Osteoblast (primary cell): ENCODE measurements at regions not wholly inside any gene's neighbourhood (a gene's known extent, or its start where the extent isn't known, plus 50 kb on each side); places are given as distances from the start of the nearest gene placed in this dataset.

Experiments
- DNase-seq: peaks from one replicate; pipeline ENCODE4 v3.0.0; 2011; ENCODE audit warnings: low spot score, mixed read lengths; ENCODE audit not compliant: insufficient read length; ENCODE audit errors: missing footprints
- H2AFZ ChIP-seq: 2 replicates; pipeline ENCODE4 v1.6.0; 2011; ENCODE audit warnings: mild to moderate bottlenecking, low read length
- H3K27ac ChIP-seq: 2 replicates; pipeline ENCODE4 v1.5.1; 2011; ENCODE audit warnings: mild to moderate bottlenecking, low read depth, low read length, moderate library complexity
- H3K27me3 ChIP-seq: 2 replicates; pipeline ENCODE4 v1.6.0; 2012; ENCODE audit warnings: mild to moderate bottlenecking, control low read depth, inconsistent platforms, low read length, moderate library complexity; ENCODE audit not compliant: insufficient read depth
- H3K36me3 ChIP-seq: 2 replicates; pipeline ENCODE4 v1.5.1; 2011; ENCODE audit warnings: mild to moderate bottlenecking, low read length, control low read depth, moderate library complexity; ENCODE audit not compliant: insufficient read depth
- H3K4me1 ChIP-seq: 2 replicates; pipeline ENCODE4 v1.5.1; 2011; ENCODE audit warnings: mild to moderate bottlenecking, low read length, control low read depth, moderate library complexity; ENCODE audit not compliant: insufficient read depth
- H3K4me2 ChIP-seq: 2 replicates; pipeline ENCODE4 v1.6.0; 2011; ENCODE audit warnings: mild to moderate bottlenecking, low read length; ENCODE audit not compliant: insufficient read depth
- H3K4me3 ChIP-seq: fragments of 200-600 bp; sonication (generic); 3 replicates; pipeline ENCODE4 v1.5.1; 2012; ENCODE audit warnings: mild to moderate bottlenecking, low read length, inconsistent platforms; ENCODE audit not compliant: insufficient read depth
- H3K79me2 ChIP-seq: 2 replicates; pipeline ENCODE4 v1.6.0; 2012; ENCODE audit warnings: mild to moderate bottlenecking, low read length, control low read depth, inconsistent platforms; ENCODE audit not compliant: insufficient read depth
- H3K9me3 ChIP-seq: 2 replicates; pipeline ENCODE4 v1.5.1; 2011; ENCODE audit warnings: low read depth, low read length, control low read depth
- H4K20me1 ChIP-seq: 2 replicates; pipeline ENCODE4 v1.6.0; 2012; ENCODE audit warnings: mild to moderate bottlenecking, low read length, control low read depth; ENCODE audit not compliant: insufficient read depth
- CTCF ChIP-seq: IDR thresholded peaks from 2 replicates; pipeline ENCODE4 v1.5.1; 2011; ENCODE audit warnings: mild to moderate bottlenecking, low read depth, low read length, moderate library complexity; ENCODE audit errors: extremely low read depth

- Histone ChIP-seq H3K9me3 (no peaks in the 10 kb centered on the region), H3K79me2 (no peaks in the 10 kb centered on the region), H3K36me3 (no peaks in the 10 kb centered on the region), H3K27ac (no peak overlapping the region), H3K4me2 (no peak overlapping the region), H3K27me3 (no peaks in the 10 kb centered on the region), H2AFZ (no peak overlapping the region), H4K20me1 (no peaks in the 10 kb centered on the region), H3K4me1 (peaks cover 14% of the 10 kb centered on the region), H3K4me3 (no peak overlapping the region)
- TF ChIP-seq CTCF, result no peak
- DNase-seq, result no peak
Measured at GRCh38 chr13:40409278-40409677, 257.2 kb downstream of the FOXO1 start.

- no peaks in the 10 kb centered on the region for H3K79me2 ChIP-seq
- H3K36me3 ChIP-seq, result no peaks in the 10 kb centered on the region
- no peak overlapping the region for H3K27ac ChIP-seq
- H3K9me3 ChIP-seq, result no peaks in the 10 kb centered on the region
- H3K27me3 ChIP-seq, result no peaks in the 10 kb centered on the region
- no peak overlapping the region for H3K4me2 ChIP-seq
- peaks cover 14% of the 10 kb centered on the region for H3K4me1 ChIP-seq
- TF ChIP-seq CTCF, result no peak
- no peak for DNase-seq
- H4K20me1 ChIP-seq, result no peaks in the 10 kb centered on the region
- no peak overlapping the region for H3K4me3 ChIP-seq
- no peak overlapping the region for H2AFZ ChIP-seq
Measured at GRCh38 chr13:40410315-40410714, 256.1 kb downstream of the FOXO1 start.

GRCh38 chr13:40420160-40420740 lies 246.2 kb downstream of the FOXO1 start:
- H4K20me1 ChIP-seq, result no peaks in the 10 kb centered on the region
- no peaks in the 10 kb centered on the region for H3K79me2 ChIP-seq
- H3K9me3 ChIP-seq, result no peaks in the 10 kb centered on the region
- H3K36me3 ChIP-seq, result no peaks in the 10 kb centered on the region
- no peak for DNase-seq
- no peak overlapping the region for H3K27ac ChIP-seq
- H3K4me3 ChIP-seq, result no peak overlapping the region
- TF ChIP-seq CTCF, result no peak
- H2AFZ ChIP-seq, result no peak overlapping the region
- no peaks in the 10 kb centered on the region for H3K27me3 ChIP-seq
- no peaks in the 10 kb centered on the region for H3K4me1 ChIP-seq
- no peak overlapping the region for H3K4me2 ChIP-seq

GRCh38 chr13:40422588-40423235 lies 243.7 kb downstream of the FOXO1 start:
- no peaks in the 10 kb centered on the region for H3K4me1 ChIP-seq
- TF ChIP-seq CTCF, result no peak
- no peak for DNase-seq
- H2AFZ ChIP-seq, result no peak overlapping the region
- H3K9me3 ChIP-seq, result no peaks in the 10 kb centered on the region
- no peak overlapping the region for H3K27ac ChIP-seq
- H3K4me2 ChIP-seq, result no peak overlapping the region
- H4K20me1 ChIP-seq, result no peaks in the 10 kb centered on the region
- H3K4me3 ChIP-seq, result no peak overlapping the region
- no peaks in the 10 kb centered on the region for H3K36me3 ChIP-seq
- no peaks in the 10 kb centered on the region for H3K27me3 ChIP-seq
- H3K79me2 ChIP-seq, result no peaks in the 10 kb centered on the region
